Skeletal muscle satellite cell (primary cell): ENCODE measurements at regions not wholly inside any gene's neighbourhood (a gene's known extent, or its start where the extent isn't known, plus 50 kb on each side); places are given as distances from the start of the nearest gene placed in this dataset.
A peak's percentile ranks its signal among the peaks of the same experiment; 100 is the strongest.

ENCODE experiments used
- H3K27me3 ChIP-seq: 2 replicates; pipeline ENCODE4 v1.7.0; 2013; ENCODE audit warnings: low read length; ENCODE audit not compliant: control insufficient read depth, insufficient read depth
- H3K36me3 ChIP-seq: 2 replicates; pipeline ENCODE4 v1.7.0; 2013; ENCODE audit warnings: mild to moderate bottlenecking, control low read depth, low read length; ENCODE audit not compliant: insufficient read depth
- H3K4me1 ChIP-seq: 2 replicates; pipeline ENCODE4 v1.7.0; 2013; ENCODE audit warnings: low read length; ENCODE audit not compliant: control insufficient read depth, insufficient read depth
- H3K4me2 ChIP-seq: 2 replicates; pipeline ENCODE4 v1.7.0; 2013; ENCODE audit warnings: mild to moderate bottlenecking, low read length
- H3K4me3 ChIP-seq: 2 replicates; pipeline ENCODE4 v1.7.0; 2013; ENCODE audit warnings: low read length
- H3K9ac ChIP-seq: 2 replicates; pipeline ENCODE4 v1.7.0; 2013; ENCODE audit warnings: mild to moderate bottlenecking, low read depth, low read length, moderate library complexity
- H3K9me3 ChIP-seq: replicated peaks from 2 replicates; pipeline ENCODE4 v1.7.0; 2013; ENCODE audit warnings: mild to moderate bottlenecking, control low read depth, low read length

- no peaks in the 10 kb centered on the region for H3K27me3 ChIP-seq
- H3K4me3 ChIP-seq: no peak overlapping the region
- no peak overlapping the region for H3K9ac ChIP-seq
- no peak overlapping the region for H3K4me2 ChIP-seq
- no peaks in the 10 kb centered on the region for H3K36me3 ChIP-seq
- peaks cover 12% of the 10 kb centered on the region for H3K4me1 ChIP-seq
- no peaks in the 10 kb centered on the region for H3K9me3 ChIP-seq
Measured at GRCh38 chr2:19048593-19049266, 309.7 kb downstream of the OSR1 start.

GRCh38 chr2:19046986-19047780 is 311.2 kb downstream of the OSR1 start:
- Histone ChIP-seq H3K4me2 (peak overlapping the region; percentile 3), H3K27me3 (no peaks in the 10 kb centered on the region), H3K9ac (no peak overlapping the region), H3K4me3 (no peak overlapping the region), H3K4me1 (peaks cover 12% of the 10 kb centered on the region), H3K9me3 (no peaks in the 10 kb centered on the region), H3K36me3 (no peaks in the 10 kb centered on the region)

GRCh38 chr2:19045151-19045550 is 313.3 kb downstream of the OSR1 start:
- Histone ChIP-seq H3K9me3 (no peaks in the 10 kb centered on the region), H3K4me1 (peaks cover 12% of the 10 kb centered on the region), H3K9ac (no peak overlapping the region), H3K36me3 (no peaks in the 10 kb centered on the region), H3K4me2 (no peak overlapping the region), H3K4me3 (no peak overlapping the region), H3K27me3 (no peaks in the 10 kb centered on the region)

GRCh38 chr2:19043893-19044292 is 314.5 kb downstream of the OSR1 start:
- Histone ChIP-seq H3K9me3 (no peaks in the 10 kb centered on the region), H3K27me3 (no peaks in the 10 kb centered on the region), H3K4me2 (no peak overlapping the region), H3K4me1 (peaks cover 21% of the 10 kb centered on the region), H3K4me3 (no peak overlapping the region), H3K36me3 (no peaks in the 10 kb centered on the region), H3K9ac (no peak overlapping the region)

GRCh38 chr2:19041434-19042041 is 316.9 kb downstream of the OSR1 start:
- no peaks in the 10 kb centered on the region for H3K36me3 ChIP-seq
- H3K9me3 ChIP-seq: no peaks in the 10 kb centered on the region
- no peak overlapping the region for H3K4me3 ChIP-seq
- H3K9ac ChIP-seq: no peak overlapping the region
- peaks cover 29% of the 10 kb centered on the region for H3K4me1 ChIP-seq
- no peaks in the 10 kb centered on the region for H3K27me3 ChIP-seq
- H3K4me2 ChIP-seq: no peak overlapping the region

GRCh38 chr2:19038071-19039015 is 320.1 kb downstream of the OSR1 start:
- Histone ChIP-seq H3K9me3 (no peaks in the 10 kb centered on the region), H3K9ac (peak overlapping the region; percentile 71), H3K4me1 (peaks cover 29% of the 10 kb centered on the region), H3K4me2 (peak overlapping the region; percentile 60), H3K36me3 (no peaks in the 10 kb centered on the region), H3K27me3 (no peaks in the 10 kb centered on the region), H3K4me3 (peak overlapping the region; percentile 15)

- Histone ChIP-seq H3K9ac (no peak overlapping the region), H3K9me3 (no peaks in the 10 kb centered on the region), H3K36me3 (no peaks in the 10 kb centered on the region), H3K4me2 (no peak overlapping the region), H3K27me3 (no peaks in the 10 kb centered on the region), H3K4me3 (no peak overlapping the region), H3K4me1 (peaks cover 36% of the 10 kb centered on the region)
Measured at GRCh38 chr2:19036091-19036490, 322.3 kb downstream of the OSR1 start.

GRCh38 chr2:19035238-19035637 is 323.2 kb downstream of the OSR1 start:
- Histone ChIP-seq H3K4me1 (peaks cover 36% of the 10 kb centered on the region), H3K36me3 (no peaks in the 10 kb centered on the region), H3K9ac (no peak overlapping the region), H3K4me2 (no peak overlapping the region), H3K27me3 (no peaks in the 10 kb centered on the region), H3K9me3 (no peaks in the 10 kb centered on the region), H3K4me3 (no peak overlapping the region)

GRCh38 chr2:19033240-19033639 is 325.2 kb downstream of the OSR1 start:
- H3K4me2 ChIP-seq: no peak overlapping the region
- H3K4me3 ChIP-seq: no peak overlapping the region
- H3K9me3 ChIP-seq: no peaks in the 10 kb centered on the region
- no peaks in the 10 kb centered on the region for H3K27me3 ChIP-seq
- no peaks in the 10 kb centered on the region for H3K36me3 ChIP-seq
- H3K9ac ChIP-seq: no peak overlapping the region
- H3K4me1 ChIP-seq: peaks cover 25% of the 10 kb centered on the region

GRCh38 chr2:19031642-19032041 is 326.8 kb downstream of the OSR1 start:
- peaks cover 12% of the 10 kb centered on the region for H3K4me1 ChIP-seq
- H3K9ac ChIP-seq: no peak overlapping the region
- H3K9me3 ChIP-seq: no peaks in the 10 kb centered on the region
- H3K27me3 ChIP-seq: no peaks in the 10 kb centered on the region
- H3K4me3 ChIP-seq: no peak overlapping the region
- no peaks in the 10 kb centered on the region for H3K36me3 ChIP-seq
- no peak overlapping the region for H3K4me2 ChIP-seq

GRCh38 chr2:19029655-19030054 is 328.8 kb downstream of the OSR1 start:
- no peaks in the 10 kb centered on the region for H3K27me3 ChIP-seq
- H3K9ac ChIP-seq: no peak overlapping the region
- no peak overlapping the region for H3K4me3 ChIP-seq
- H3K36me3 ChIP-seq: no peaks in the 10 kb centered on the region
- H3K9me3 ChIP-seq: no peaks in the 10 kb centered on the region
- H3K4me1 ChIP-seq: peaks cover 12% of the 10 kb centered on the region
- H3K4me2 ChIP-seq: no peak overlapping the region
